ENCODE measurements at regions not wholly inside any gene's neighbourhood (a gene's known extent, or its start where the extent isn't known, plus 50 kb on each side); places are given as distances from the start of the nearest gene placed in this dataset.
"Not testable (repeated sequence)": the region's sequence is repeated elsewhere in the genome, so short reads cannot be mapped to it uniquely, and the experiment has no call there.

DNA sequence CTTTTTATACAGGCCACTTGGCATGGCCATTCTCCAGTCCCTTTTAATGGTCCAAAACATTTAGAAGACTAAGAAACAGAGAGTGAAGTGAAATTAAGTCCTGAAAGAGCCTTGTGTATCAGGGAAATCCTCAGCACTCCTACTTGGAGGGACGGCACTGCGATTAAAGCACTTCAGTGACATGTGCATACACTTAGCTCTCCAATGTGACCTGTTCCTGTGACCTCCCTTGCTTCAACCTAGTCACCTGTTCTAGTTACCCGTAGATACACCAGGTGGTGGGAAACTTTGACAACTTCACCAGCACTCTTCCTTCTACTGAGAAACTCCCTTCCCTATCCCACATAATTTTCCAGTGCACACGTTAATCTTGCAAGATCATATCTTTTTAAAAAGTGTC lies 51.4 kb upstream of the POMZP3 start:
- not testable (repeated sequence) for H3K4me1 Mint-ChIP-seq (ENCODE audit: low read depth); H3K9me3 Mint-ChIP-seq; H3K36me3 Mint-ChIP-seq (ENCODE audit: low read depth); DNase-seq; H3K27ac Mint-ChIP-seq; H3K4me3 Mint-ChIP-seq
- peaks cover 28% of the 10 kb centered on the region for H3K27me3 Mint-ChIP-seq

GRCh38 chr7:76676890-76677289 lies 49.8 kb upstream of the POMZP3 start:
- H3K4me3 Mint-ChIP-seq; H3K36me3 Mint-ChIP-seq (ENCODE audit: low read depth); H3K27ac Mint-ChIP-seq; DNase-seq; H3K9me3 Mint-ChIP-seq; H3K4me1 Mint-ChIP-seq (ENCODE audit: low read depth): not testable (repeated sequence)
- peaks cover 30% of the 10 kb centered on the region for H3K27me3 Mint-ChIP-seq

Data from activated T-cell treated with anti-CD3 and anti-CD28 coated beads, Interleukin-2, amount 50 U/mL, for 24 hours (primary cell).